ENCODE measurements at regions not wholly inside any gene's neighbourhood (a gene's known extent, or its start where the extent isn't known, plus 50 kb on each side); places are given as distances from the start of the nearest gene placed in this dataset.

- no peak for DNase-seq (ENCODE audit: low read depth)
Measured at GRCh38 chr2:176501617-176502016, 232.4 kb downstream of the MTX2 start.

- no peak for DNase-seq (ENCODE audit: low read depth)
Measured at GRCh38 chr2:176502619-176503018, 233.4 kb downstream of the MTX2 start.

GRCh38 chr2:176503776-176504175 lies 234.5 kb downstream of the MTX2 start:
- no peak for DNase-seq (ENCODE audit: low read depth)

GRCh38 chr2:176504440-176504839 lies 235.2 kb downstream of the MTX2 start:
- no peak for DNase-seq (ENCODE audit: low read depth)

GRCh38 chr2:176507786-176508185 lies 238.5 kb downstream of the MTX2 start:
- DNase-seq (ENCODE audit: low read depth), result no peak

GRCh38 chr2:176508374-176508773 lies 239.1 kb downstream of the MTX2 start:
- no peak for DNase-seq (ENCODE audit: low read depth)

GRCh38 chr2:176508984-176509740 lies 239.9 kb downstream of the MTX2 start:
- peak; percentile 52 for DNase-seq (ENCODE audit: low read depth)

GRCh38 chr2:176514276-176514675 lies 245.0 kb downstream of the MTX2 start:
- no peak for DNase-seq (ENCODE audit: low read depth)

- peak; percentile 91 for DNase-seq (ENCODE audit: low read depth)
Measured at GRCh38 chr2:176514805-176515500, 245.7 kb downstream of the MTX2 start.

GRCh38 chr2:176516051-176516602 lies 246.9 kb downstream of the MTX2 start:
- DNase-seq (ENCODE audit: low read depth), result no peak

- peak; percentile 80 for DNase-seq (ENCODE audit: low read depth)
Measured at GRCh38 chr2:176518823-176519222, 249.6 kb downstream of the MTX2 start.

- DNase-seq (ENCODE audit: low read depth), result no peak
Measured at GRCh38 chr2:176521878-176522670, 252.8 kb downstream of the MTX2 start.

- no peak for DNase-seq (ENCODE audit: low read depth)
Measured at GRCh38 chr2:176525086-176525485, 255.8 kb downstream of the MTX2 start.

GRCh38 chr2:176526995-176527901 lies 258.0 kb downstream of the MTX2 start:
- DNase-seq (ENCODE audit: low read depth), result no peak

- no peak for DNase-seq (ENCODE audit: low read depth)
Measured at GRCh38 chr2:176531608-176532007, 262.4 kb downstream of the MTX2 start.

- DNase-seq (ENCODE audit: low read depth), result no peak
Measured at GRCh38 chr2:176533505-176534193, 264.4 kb downstream of the MTX2 start.

- DNase-seq (ENCODE audit: low read depth), result no peak
Measured at GRCh38 chr2:176534798-176535466, 265.7 kb downstream of the MTX2 start.

GRCh38 chr2:176535467-176536113 lies 266.3 kb downstream of the MTX2 start:
- DNase-seq (ENCODE audit: low read depth), result no peak
